Endothelial cell of umbilical vein (primary cell): ENCODE measurements at regions not wholly inside any gene's neighbourhood (a gene's known extent, or its start where the extent isn't known, plus 50 kb on each side); places are given as distances from the start of the nearest gene placed in this dataset.

Source experiments
- BruUV-seq: library from RNA; stranded (reverse); fragments of 400-500 nt; replicated peaks from 2 replicates; lab custom pipeline; 2021; lab: Mats Ljungman, UMichigan
- CTCF ChIA-PET: fragments of 300-600, 350-600 bp; sonication (Branson Sonifier 250); formaldehyde crosslinking; loops from one replicate; lab custom pipeline; 2021; ENCODE audit warnings: antibody characterized with exemption, inconsistent platforms; lab: Charles Lee
- POLR2A ChIA-PET: fragments of 300-600, 350-600 bp; sonication (Branson Sonifier 250); formaldehyde crosslinking; loops from one replicate; lab custom pipeline; 2021; ENCODE audit warnings: antibody characterized with exemption, inconsistent platforms; lab: Charles Lee
- DNase-seq: peaks from one replicate; pipeline ENCODE4 v3.0.0-alpha.2; 2011; ENCODE audit warnings: low read depth, low spot score
- FAIRE-seq: peaks from 2 replicates; lab custom pipeline; 2011; peaks lifted over from hg19 to GRCh38; lab: Jason Lieb, UNC
- H2AFZ ChIP-seq: 2 replicates; pipeline ENCODE4 v1.6.0; 2012; ENCODE audit warnings: low read depth, low read length, control low read depth, inconsistent platforms
- H3K27ac ChIP-seq: 2 replicates; pipeline ENCODE4 v1.5.1; 2011; ENCODE audit warnings: low read depth, mild to moderate bottlenecking, control low read depth, low read length, moderate library complexity; ENCODE audit not compliant: insufficient read depth
- H3K27me3 ChIP-seq, 2 experiments: 2 replicates each; pipeline versions ENCODE4 v1.6.0 to v1.6.1; 2011; ENCODE audit warnings: low read length in 2 of 2, mixed read lengths in 1 of 2; ENCODE audit not compliant: control insufficient read depth in 2 of 2, insufficient read depth in 2 of 2
- H3K36me3 ChIP-seq, 2 experiments: 2 replicates in 1 of 2; 3 replicates in 1 of 2; pipeline ENCODE4 v1.5.1; 2011; ENCODE audit warnings: low read length in 2 of 2, mild to moderate bottlenecking in 1 of 2, moderate library complexity in 1 of 2; ENCODE audit not compliant: control insufficient read depth in 2 of 2, insufficient read depth in 2 of 2; ENCODE audit errors: extremely low read depth in 1 of 2
- H3K4me1 ChIP-seq: 3 replicates; pipeline ENCODE4 v1.5.1; 2011; ENCODE audit warnings: mild to moderate bottlenecking, low read length; ENCODE audit not compliant: control insufficient read depth, insufficient read depth; ENCODE audit errors: extremely low read depth
- H3K4me2 ChIP-seq: 2 replicates; pipeline ENCODE4 v1.6.1; 2011; ENCODE audit warnings: low read length, control low read depth, mixed read lengths; ENCODE audit not compliant: insufficient read depth
- H3K4me3 ChIP-seq, 3 experiments: fragments of 200-600 bp in 1 of 3; sonication (generic), shearing (Covaris generic) in 1 of 3; replicated peaks in 1 of 3; 2 replicates each; pipeline ENCODE4 v1.5.1; 2011 to 2016; ENCODE audit warnings: control low read depth in 3 of 3, low read length in 3 of 3, mild to moderate bottlenecking in 2 of 3, inconsistent platforms in 1 of 3, low read depth in 1 of 3, moderate library complexity in 1 of 3; ENCODE audit not compliant: insufficient read depth in 1 of 3
- H3K79me2 ChIP-seq: 2 replicates; pipeline ENCODE4 v1.6.0; 2012; ENCODE audit warnings: low read length, inconsistent platforms; ENCODE audit not compliant: control insufficient read depth, insufficient read depth
- H3K9ac ChIP-seq: replicated peaks from 2 replicates; pipeline ENCODE3; 2011; ENCODE audit warnings: low read length, control low read depth; ENCODE audit not compliant: insufficient read depth; ENCODE audit errors: extremely low read depth
- H3K9me1 ChIP-seq: replicated peaks from 3 replicates; pipeline ENCODE4 v1.6.0; 2011; ENCODE audit warnings: mild to moderate bottlenecking, low read length; ENCODE audit not compliant: control insufficient read depth, insufficient read depth; ENCODE audit errors: extremely low read depth
- H3K9me3 ChIP-seq: replicated peaks from 2 replicates; pipeline ENCODE4 v1.5.1; 2012; ENCODE audit warnings: low read length, inconsistent platforms; ENCODE audit not compliant: control insufficient read depth, insufficient read depth
- H4K20me1 ChIP-seq: replicated peaks from 2 replicates; pipeline ENCODE3; 2011; ENCODE audit warnings: mild to moderate bottlenecking, low read length; ENCODE audit not compliant: control insufficient read depth, insufficient read depth; ENCODE audit errors: extremely low read depth
- EZH2 ChIP-seq: IDR thresholded peaks from 2 replicates; pipeline ENCODE4 v1.6.1; 2012; ENCODE audit warnings: borderline replicate concordance, low read depth, mild to moderate bottlenecking, moderate library complexity, low read length, inconsistent platforms; ENCODE audit not compliant: severe bottlenecking
- FOS ChIP-seq: IDR thresholded peaks from 2 replicates; pipeline ENCODE4 v1.6.1; 2011; ENCODE audit warnings: mild to moderate bottlenecking, low read length, moderate library complexity, borderline replicate concordance; ENCODE audit not compliant: insufficient read depth
- GATA2 ChIP-seq: IDR thresholded peaks from 2 replicates; pipeline ENCODE4 v1.7.0; 2011; ENCODE audit warnings: low read depth, mild to moderate bottlenecking, moderate library complexity, mixed read lengths, low read length; ENCODE audit not compliant: insufficient read length, insufficient read depth
- JUN ChIP-seq: IDR thresholded peaks from 2 replicates; pipeline ENCODE4 v1.6.1; 2011; ENCODE audit warnings: borderline replicate concordance, low read depth; ENCODE audit not compliant: insufficient read length, insufficient read depth
- MYC ChIP-seq: IDR thresholded peaks from one replicate; pipeline ENCODE4 v1.6.1; 2011; ENCODE audit warnings: mild to moderate bottlenecking, low read depth, low read length
- POLR2A ChIP-seq: IDR thresholded peaks from 2 replicates; pipeline ENCODE4 v1.6.1; 2012; ENCODE audit warnings: low read depth, mild to moderate bottlenecking, control low read depth, low read length
- POLR2AphosphoS5 ChIP-seq: IDR thresholded peaks from 2 replicates; pipeline ENCODE4 v1.6.1; 2012; ENCODE audit warnings: low read depth, mild to moderate bottlenecking, control low read depth, low read length, moderate library complexity; ENCODE audit not compliant: insufficient read depth
- dilution Hi-C: fragments of 300-500 bp; cut with MboI; formaldehyde crosslinking; loops from one replicate; pipeline ENCODE4 v1.15.0; 2019; ENCODE audit warnings: low sequenced_read_pairs; ENCODE audit not compliant: extremely low pct_ligation_motif_present
- intact Hi-C: fragments of 100-400 bp; cut with micrococcal nuclease; formaldehyde crosslinking; loops from one replicate; pipeline ENCODE4 v1.10.0; 2022
- TF ChIP-seq, protein P1 (sequence below): IDR thresholded peaks from 2 replicates; pipeline ENCODE4 v1.6.1; 2011; ENCODE audit not compliant: insufficient read depth, insufficient read length
- TF ChIP-seq, protein P2 (sequence below), 2 donors: IDR thresholded peaks; 1 replicate in 1 of 2; 2 replicates in 1 of 2; pipeline ENCODE4 v1.5.1; 2011; ENCODE audit warnings: low read length in 2 of 2, mild to moderate bottlenecking in 2 of 2, moderate library complexity in 2 of 2, control low read depth in 1 of 2, inconsistent platforms in 1 of 2, low read depth in 1 of 2; ENCODE audit not compliant: insufficient read depth in 1 of 2; ENCODE audit errors: extremely low read depth in 1 of 2

DNA sequence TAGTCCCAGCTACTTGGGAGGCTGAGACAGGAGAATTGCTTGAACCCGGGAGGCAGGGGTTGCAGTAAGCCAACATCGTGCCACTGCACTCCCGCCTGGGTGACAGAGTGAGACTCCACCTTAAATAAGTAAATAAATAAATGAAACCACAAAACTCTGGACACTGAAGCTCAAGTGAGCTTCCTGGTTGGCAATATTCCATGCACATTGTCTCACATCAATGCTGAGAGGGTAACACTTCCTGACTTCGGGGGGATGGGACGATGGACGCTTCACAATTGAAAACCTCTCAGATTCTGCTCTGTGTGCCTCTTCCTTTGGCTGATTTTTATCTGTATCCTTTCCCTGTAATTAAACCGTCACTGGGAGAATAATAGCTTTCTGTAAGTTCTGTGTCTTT lies 70.0 kb upstream of the ZNF644 start:
- Histone ChIP-seq H3K9ac (no peak overlapping the region), H4K20me1 (no peaks in the 10 kb centered on the region), H3K4me3 (no peak overlapping the region), H3K79me2 (no peaks in the 10 kb centered on the region), H3K4me1 (no peaks in the 10 kb centered on the region), H3K4me2 (no peak overlapping the region), H3K27ac (no peak overlapping the region), H3K9me1 (no peaks in the 10 kb centered on the region), H2AFZ (no peak overlapping the region), H3K27me3 (no peaks in the 10 kb centered on the region), H3K36me3 (no peaks in the 10 kb centered on the region), H3K9me3 (no peaks in the 10 kb centered on the region)
- TF ChIP-seq POLR2AphosphoS5 (no peak), POLR2A (no peak), GATA2 (no peak), EZH2 (no peak), MYC (no peak)
- TF ChIP-seq, protein P1, sequence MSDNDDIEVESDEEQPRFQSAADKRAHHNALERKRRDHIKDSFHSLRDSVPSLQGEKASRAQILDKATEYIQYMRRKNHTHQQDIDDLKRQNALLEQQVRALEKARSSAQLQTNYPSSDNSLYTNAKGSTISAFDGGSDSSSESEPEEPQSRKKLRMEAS = no peak
- FAIRE-seq (no peak), DNase-seq (peak; percentile 22)
- ChIA-PET POLR2A (no interaction called here), CTCF (no interaction called here)
- no TSS peak for BruUV-seq
- dilution Hi-C loops (no loop called here), intact Hi-C loops (no loop called here)

DNA sequence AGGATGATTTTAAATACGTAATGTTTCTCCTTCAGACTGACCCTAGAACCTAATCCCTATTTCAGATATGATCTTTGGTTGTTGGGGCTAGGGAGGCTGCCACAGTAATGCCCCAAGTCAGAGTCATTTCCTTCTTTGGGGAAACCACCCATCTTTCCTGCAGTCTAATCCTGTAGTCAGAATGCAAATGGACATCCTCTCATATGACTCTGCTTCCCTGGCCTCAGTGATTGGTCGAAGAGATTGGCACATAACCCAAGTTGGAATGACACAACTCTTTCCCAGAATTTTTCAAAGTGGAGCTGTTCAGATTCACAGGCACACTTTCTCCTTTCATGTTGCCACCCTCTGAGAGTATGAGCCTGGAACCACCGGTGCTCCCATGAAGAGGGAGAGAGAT lies 58.8 kb upstream of the ZNF644 start:
- BruUV-seq = no TSS peak
- H3K36me3 ChIP-seq = no peaks in the 10 kb centered on the region
- intact Hi-C loops (no loop called here), dilution Hi-C loops (no loop called here)
- no peaks in the 10 kb centered on the region for H4K20me1 ChIP-seq
- ChIA-PET CTCF (no interaction called here), POLR2A (no interaction called here)
- TF ChIP-seq POLR2AphosphoS5 (no peak), JUN (no peak), FOS (peak; percentile 51), GATA2 (peak; percentile 46), POLR2A (no peak), EZH2 (no peak), MYC (no peak)
- TF ChIP-seq, protein P2, sequence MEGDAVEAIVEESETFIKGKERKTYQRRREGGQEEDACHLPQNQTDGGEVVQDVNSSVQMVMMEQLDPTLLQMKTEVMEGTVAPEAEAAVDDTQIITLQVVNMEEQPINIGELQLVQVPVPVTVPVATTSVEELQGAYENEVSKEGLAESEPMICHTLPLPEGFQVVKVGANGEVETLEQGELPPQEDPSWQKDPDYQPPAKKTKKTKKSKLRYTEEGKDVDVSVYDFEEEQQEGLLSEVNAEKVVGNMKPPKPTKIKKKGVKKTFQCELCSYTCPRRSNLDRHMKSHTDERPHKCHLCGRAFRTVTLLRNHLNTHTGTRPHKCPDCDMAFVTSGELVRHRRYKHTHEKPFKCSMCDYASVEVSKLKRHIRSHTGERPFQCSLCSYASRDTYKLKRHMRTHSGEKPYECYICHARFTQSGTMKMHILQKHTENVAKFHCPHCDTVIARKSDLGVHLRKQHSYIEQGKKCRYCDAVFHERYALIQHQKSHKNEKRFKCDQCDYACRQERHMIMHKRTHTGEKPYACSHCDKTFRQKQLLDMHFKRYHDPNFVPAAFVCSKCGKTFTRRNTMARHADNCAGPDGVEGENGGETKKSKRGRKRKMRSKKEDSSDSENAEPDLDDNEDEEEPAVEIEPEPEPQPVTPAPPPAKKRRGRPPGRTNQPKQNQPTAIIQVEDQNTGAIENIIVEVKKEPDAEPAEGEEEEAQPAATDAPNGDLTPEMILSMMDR (IDR thresholded peaks at IDR 0.05; ENCODE audit: extremely low read depth in 1 of 2, insufficient read depth in 1 of 2, low read depth in 1 of 2, low read length in 2 of 2) = no peak
- TF ChIP-seq, protein P1 = no peak
- H3K4me2 ChIP-seq = no peak overlapping the region
- FAIRE-seq = no peak
- DNase-seq = no peak
- H3K27me3 ChIP-seq = no peaks in the 10 kb centered on the region
- no peaks in the 10 kb centered on the region for H3K9me3 ChIP-seq
- H3K9ac ChIP-seq = no peak overlapping the region
- H3K4me1 ChIP-seq = no peaks in the 10 kb centered on the region
- no peaks in the 10 kb centered on the region for H3K9me1 ChIP-seq
- no peaks in the 10 kb centered on the region for H3K79me2 ChIP-seq
- H3K4me3 ChIP-seq = no peak overlapping the region
- no peak overlapping the region for H2AFZ ChIP-seq
- no peak overlapping the region for H3K27ac ChIP-seq
